ENCODE measurements at regions not wholly inside any gene's neighbourhood (a gene's known extent, or its start where the extent isn't known, plus 50 kb on each side); places are given as distances from the start of the nearest gene placed in this dataset.

- no peak for DNase-seq
These were observed 121.9 kb upstream of the ARHGEF3 start for GRCh38 chr3:56923526-56924224.

GRCh38 chr3:56921573-56922453 lies 120.1 kb upstream of the ARHGEF3 start:
- DNase-seq = no peak

GRCh38 chr3:56919797-56920195 lies 118.0 kb upstream of the ARHGEF3 start:
- no peak for DNase-seq

- no peak for DNase-seq
These were observed 117.5 kb upstream of the ARHGEF3 start for GRCh38 chr3:56919137-56919796.

GRCh38 chr3:56918111-56918568 lies 116.4 kb upstream of the ARHGEF3 start:
- no peak for DNase-seq

GRCh38 chr3:56917361-56918110 lies 115.8 kb upstream of the ARHGEF3 start:
- no peak for DNase-seq

GRCh38 chr3:56916716-56917360 lies 115.1 kb upstream of the ARHGEF3 start:
- no peak for DNase-seq

- DNase-seq = peak; percentile 21
These were observed 114.3 kb upstream of the ARHGEF3 start for GRCh38 chr3:56915966-56916586.

- DNase-seq = no peak
These were observed 112.9 kb upstream of the ARHGEF3 start for GRCh38 chr3:56914646-56915045.

- DNase-seq = no peak
These were observed 109.6 kb upstream of the ARHGEF3 start for GRCh38 chr3:56911363-56911762.

- DNase-seq = no peak
These were observed 107.6 kb upstream of the ARHGEF3 start for GRCh38 chr3:56909349-56909748.

- DNase-seq = no peak
These were observed 106.3 kb upstream of the ARHGEF3 start for GRCh38 chr3:56908004-56908403.

- no peak for DNase-seq
These were observed 102.9 kb upstream of the ARHGEF3 start for GRCh38 chr3:56904552-56905215.

- no peak for DNase-seq
These were observed 101.6 kb upstream of the ARHGEF3 start for GRCh38 chr3:56903231-56903782.

- no peak for DNase-seq
These were observed 100.9 kb upstream of the ARHGEF3 start for GRCh38 chr3:56902468-56903160.

GRCh38 chr3:56900801-56901200 lies 99.1 kb upstream of the ARHGEF3 start:
- no peak for DNase-seq

GRCh38 chr3:56899851-56900250 lies 98.1 kb upstream of the ARHGEF3 start:
- no peak for DNase-seq

GRCh38 chr3:56899078-56899477 lies 97.3 kb upstream of the ARHGEF3 start:
- no peak for DNase-seq

- no peak for DNase-seq
These were observed 94.6 kb upstream of the ARHGEF3 start for GRCh38 chr3:56896357-56896756.

GRCh38 chr3:56894881-56895431 lies 93.2 kb upstream of the ARHGEF3 start:
- DNase-seq = peak; percentile 57

Measured in fibroblast of skin of abdomen (primary cell).